NB4 (cell line): ENCODE measurements at regions not wholly inside any gene's neighbourhood (a gene's known extent, or its start where the extent isn't known, plus 50 kb on each side); places are given as distances from the start of the nearest gene placed in this dataset.
A peak's percentile ranks its signal among the peaks of the same experiment; 100 is the strongest.
"Not testable (repeated sequence)": the region's sequence is repeated elsewhere in the genome, so short reads cannot be mapped to it uniquely, and the experiment has no call there.

Source experiments
- DNase-seq: peaks from one replicate; pipeline ENCODE4 v3.0.0; 2010; ENCODE audit warnings: low read depth
- H3K4me3 ChIP-seq: one replicate; pipeline ENCODE4 v1.5.1; 2011; ENCODE audit warnings: mild to moderate bottlenecking, low read depth, low read length, moderate library complexity
- MYC ChIP-seq: IDR thresholded peaks from 2 replicates; pipeline ENCODE4 v1.6.1; 2011; ENCODE audit warnings: low read depth, low read length
- POLR2A ChIP-seq: IDR thresholded peaks from 2 replicates; pipeline ENCODE4 v1.6.1; 2011; ENCODE audit warnings: mild to moderate bottlenecking; ENCODE audit not compliant: insufficient read length; ENCODE audit errors: extremely low read depth
- TF ChIP-seq, protein P1 (sequence below): IDR thresholded peaks from 2 replicates; pipeline ENCODE4 v1.6.1; 2011; ENCODE audit warnings: low read depth, low read length
- TF ChIP-seq, protein P2 (sequence below): IDR thresholded peaks from one replicate; pipeline ENCODE4 v1.5.1; 2012; ENCODE audit warnings: low read depth, low read length

DNA sequence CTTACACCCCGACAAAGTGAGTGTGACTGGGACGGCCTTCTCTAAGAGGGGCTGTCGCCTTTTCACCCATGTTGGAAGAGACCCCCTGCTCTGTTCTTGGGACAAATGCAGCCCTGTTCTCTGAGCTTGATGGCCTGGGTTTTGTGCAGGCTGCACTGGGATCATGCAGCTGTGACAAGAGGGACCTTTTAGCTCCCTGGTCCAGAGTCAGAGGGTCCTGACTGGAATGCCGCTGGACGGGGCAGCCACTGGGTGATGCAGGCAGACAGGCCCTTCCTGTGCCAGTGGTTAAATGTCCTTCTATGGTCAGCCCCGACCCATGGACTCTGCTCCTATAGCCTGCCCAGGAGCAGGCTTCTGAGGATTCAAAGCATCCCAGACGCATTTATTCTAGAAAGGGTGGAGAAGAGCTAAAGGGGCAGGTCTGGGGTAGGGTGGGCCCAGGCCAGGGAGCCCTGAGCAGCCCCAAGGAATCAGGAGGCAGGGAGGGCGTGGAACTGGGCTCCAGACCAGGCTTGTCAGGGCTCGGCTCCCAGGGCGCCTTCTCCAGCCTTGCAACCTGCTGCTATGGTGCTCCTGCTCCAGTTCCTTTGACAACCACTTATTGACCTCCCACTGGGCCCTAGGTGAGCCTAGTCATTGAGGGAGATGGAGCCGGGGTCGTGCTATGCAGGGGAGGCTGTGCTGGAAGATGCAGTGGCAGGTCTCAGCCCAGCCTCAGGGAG, 277.9 kb upstream of the HS6ST1 start:
- no peak for DNase-seq
- H3K4me3 ChIP-seq: no peak overlapping the region
- TF ChIP-seq MYC (no peak), POLR2A (no peak)
- TF ChIP-seq, protein P1, sequence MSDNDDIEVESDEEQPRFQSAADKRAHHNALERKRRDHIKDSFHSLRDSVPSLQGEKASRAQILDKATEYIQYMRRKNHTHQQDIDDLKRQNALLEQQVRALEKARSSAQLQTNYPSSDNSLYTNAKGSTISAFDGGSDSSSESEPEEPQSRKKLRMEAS: no peak
- TF ChIP-seq, protein P2, sequence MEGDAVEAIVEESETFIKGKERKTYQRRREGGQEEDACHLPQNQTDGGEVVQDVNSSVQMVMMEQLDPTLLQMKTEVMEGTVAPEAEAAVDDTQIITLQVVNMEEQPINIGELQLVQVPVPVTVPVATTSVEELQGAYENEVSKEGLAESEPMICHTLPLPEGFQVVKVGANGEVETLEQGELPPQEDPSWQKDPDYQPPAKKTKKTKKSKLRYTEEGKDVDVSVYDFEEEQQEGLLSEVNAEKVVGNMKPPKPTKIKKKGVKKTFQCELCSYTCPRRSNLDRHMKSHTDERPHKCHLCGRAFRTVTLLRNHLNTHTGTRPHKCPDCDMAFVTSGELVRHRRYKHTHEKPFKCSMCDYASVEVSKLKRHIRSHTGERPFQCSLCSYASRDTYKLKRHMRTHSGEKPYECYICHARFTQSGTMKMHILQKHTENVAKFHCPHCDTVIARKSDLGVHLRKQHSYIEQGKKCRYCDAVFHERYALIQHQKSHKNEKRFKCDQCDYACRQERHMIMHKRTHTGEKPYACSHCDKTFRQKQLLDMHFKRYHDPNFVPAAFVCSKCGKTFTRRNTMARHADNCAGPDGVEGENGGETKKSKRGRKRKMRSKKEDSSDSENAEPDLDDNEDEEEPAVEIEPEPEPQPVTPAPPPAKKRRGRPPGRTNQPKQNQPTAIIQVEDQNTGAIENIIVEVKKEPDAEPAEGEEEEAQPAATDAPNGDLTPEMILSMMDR: no peak

DNA sequence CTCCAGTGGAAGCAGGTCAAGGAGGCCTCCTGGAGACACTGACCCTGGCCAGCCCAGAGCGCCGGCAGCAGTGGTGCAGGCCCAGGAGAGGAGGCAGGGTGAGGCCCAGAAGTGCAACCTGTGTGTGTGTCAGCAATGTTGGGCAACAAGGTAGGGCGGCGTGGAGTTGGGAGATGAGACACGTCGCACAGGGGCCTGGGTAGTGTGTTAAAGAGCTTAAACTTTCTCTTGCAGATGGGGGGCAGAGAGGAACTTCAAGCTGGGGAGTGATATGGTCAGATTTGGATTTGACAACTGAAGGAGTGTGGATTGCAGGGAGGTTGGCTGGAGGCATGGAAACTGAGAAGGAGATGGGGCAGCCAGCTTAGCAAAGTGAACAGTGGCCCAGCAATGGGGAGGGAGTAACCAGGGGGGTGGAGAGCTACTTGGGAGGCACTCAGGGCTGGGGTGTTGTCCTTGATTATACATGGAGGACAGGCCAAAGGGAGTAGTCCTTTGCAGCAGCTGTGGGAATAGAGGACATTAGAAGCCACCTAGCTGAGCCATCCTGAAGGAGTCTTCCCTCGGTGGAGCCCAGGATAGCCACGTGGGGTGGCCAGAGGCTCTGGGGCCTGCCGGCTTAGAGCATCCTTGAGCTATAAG, 278.6 kb upstream of the HS6ST1 start:
- H3K4me3 ChIP-seq: no peak overlapping the region
- DNase-seq: no peak
- no peak for TF ChIP-seq MYC
- no peak for TF ChIP-seq POLR2A
- TF ChIP-seq, protein P1: no peak
- TF ChIP-seq, protein P2: no peak

GRCh38 chr2:128598260-128598659, 279.6 kb upstream of the HS6ST1 start:
- H3K4me3 ChIP-seq, DNase-seq: not testable (repeated sequence)

DNA sequence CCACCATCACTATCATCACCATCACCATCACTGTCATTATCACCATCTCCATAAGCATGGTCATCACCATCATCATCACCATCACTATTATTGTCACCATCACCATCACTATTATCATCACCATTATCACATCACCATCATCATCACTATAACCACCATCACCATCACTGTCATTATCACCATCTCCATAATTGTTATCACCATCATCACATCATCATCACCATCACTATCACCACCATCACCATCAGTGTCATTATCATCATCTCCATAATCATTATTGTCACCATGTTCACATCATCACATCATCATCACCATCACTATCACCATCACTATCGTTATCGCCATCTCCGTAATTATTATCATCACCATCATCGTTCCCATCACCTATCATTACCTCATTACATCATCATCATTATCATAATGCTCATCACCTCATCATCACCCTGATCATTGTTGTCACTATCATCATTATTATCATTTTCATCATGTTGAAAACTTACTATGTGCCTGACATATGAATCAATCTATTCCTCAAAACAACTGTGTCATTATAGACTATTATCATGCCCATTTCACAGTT, 280.3 kb upstream of the HS6ST1 start:
- H3K4me3 ChIP-seq: no peak overlapping the region
- TF ChIP-seq MYC (no peak), POLR2A (no peak)
- TF ChIP-seq, protein P2: no peak
- TF ChIP-seq, protein P1: no peak
- no peak for DNase-seq

DNA sequence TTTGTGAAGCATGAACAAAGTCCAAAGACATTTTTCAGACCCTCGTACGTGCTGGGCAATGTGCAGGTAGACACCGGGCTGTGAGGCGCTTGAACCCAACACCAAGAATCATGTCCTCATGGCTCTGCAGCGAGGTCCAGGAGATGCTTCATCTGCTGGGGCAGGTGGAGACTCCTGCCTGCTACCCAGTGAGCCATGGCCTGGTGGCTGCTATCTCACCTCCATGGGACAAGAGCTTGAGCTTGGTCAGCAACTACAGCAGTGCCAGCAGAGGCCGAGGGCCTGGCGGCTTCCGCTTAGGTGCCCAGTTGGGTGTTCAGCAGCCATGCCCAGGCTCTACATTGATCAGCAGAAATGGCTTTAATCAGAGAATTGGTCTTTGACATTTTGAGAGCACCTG, 281.0 kb upstream of the HS6ST1 start:
- TF ChIP-seq POLR2A (no peak), MYC (no peak)
- TF ChIP-seq, protein P1: no peak
- TF ChIP-seq, protein P2: no peak
- no peak for DNase-seq
- no peak overlapping the region for H3K4me3 ChIP-seq

- peak; percentile 42 for DNase-seq
- TF ChIP-seq POLR2A (no peak), MYC (no peak)
- TF ChIP-seq, protein P1: no peak
- TF ChIP-seq, protein P2: no peak
Observed at GRCh38 chr2:128600581-128601297, 282.1 kb upstream of the HS6ST1 start.

More at GRCh38 chr2:128600581-128601297, 282.1 kb upstream of the HS6ST1 start:
- no peak overlapping the region for H3K4me3 ChIP-seq
